K562 (cell line): ENCODE measurements at regions not wholly inside any gene's neighbourhood (a gene's known extent, or its start where the extent isn't known, plus 50 kb on each side); places are given as distances from the start of the nearest gene placed in this dataset.
A peak's percentile ranks its signal among the peaks of the same experiment; 100 is the strongest.
"Not testable (repeated sequence)": the region's sequence is repeated elsewhere in the genome, so short reads cannot be mapped to it uniquely, and the experiment has no call there.

Experiments
- ATAC-seq: fragments of 200-7000 bp; cut with Tn5 transposase; 3 replicates; pipeline ENCODE4 v1.9.1; 2020; ENCODE audit warnings: moderate library complexity
- BruUV-seq: library from RNA; stranded (reverse); fragments of 400-500 nt; replicated peaks from 2 replicates; lab custom pipeline; 2021; lab: Mats Ljungman, UMichigan
- CTCF ChIA-PET: fragments of 300-600 bp; formaldehyde crosslinking; extraction: SDS; loops from one replicate; lab custom pipeline; 2021; ENCODE audit warnings: low intra/inter-chr PET ratio; lab: Yijun Ruan, JAX
- POLR2A ChIA-PET: fragments of 300-600, 350-650 bp; sonication (Branson Sonifier 250); formaldehyde crosslinking; extraction: SDS; loops from one replicate; lab custom pipeline; 2021; ENCODE audit warnings: antibody characterized with exemption, inconsistent platforms; lab: Yijun Ruan, JAX
- DNase-seq, 4 experiments: peaks; one replicate each; pipeline versions ENCODE4 v3.0.0 to v3.0.0-alpha.2; 2011 to 2018; ENCODE audit warnings: low spot score in 3 of 4, mixed read lengths in 3 of 4; ENCODE audit errors: extremely low read depth in 1 of 4
- FAIRE-seq: peaks from 2 replicates; lab custom pipeline; 2011; peaks lifted over from hg19 to GRCh38; lab: Jason Lieb, UNC
- H2AFZ ChIP-seq: 2 replicates; pipeline ENCODE4 v1.6.0; 2011; ENCODE audit warnings: low read depth, low read length, control low read depth, inconsistent platforms
- H3K27ac ChIP-seq: fragments of 200-600 bp; 3 replicates; pipeline ENCODE4 v1.8.0; 2011; ENCODE audit warnings: low read depth, mild to moderate bottlenecking, control low read depth, inconsistent platforms, low read length, moderate library complexity, mixed read lengths; ENCODE audit errors: extremely low read depth
- H3K27me3 ChIP-seq, 2 experiments: fragments of 300-600 bp in 1 of 2; 2 replicates in 1 of 2; 3 replicates in 1 of 2; pipeline versions ENCODE4 v1.6.0 to v1.8.0; 2011; ENCODE audit warnings: inconsistent platforms in 2 of 2, low read length in 2 of 2, mild to moderate bottlenecking in 1 of 2, mixed read lengths in 1 of 2, moderate library complexity in 1 of 2; ENCODE audit not compliant: control insufficient read depth in 2 of 2, insufficient read depth in 2 of 2
- H3K36me3 ChIP-seq: fragments of 300-600 bp; 3 replicates; pipeline ENCODE4 v1.8.0; 2011; ENCODE audit warnings: mild to moderate bottlenecking, low read length, inconsistent platforms; ENCODE audit not compliant: control insufficient read depth, insufficient read depth
- H3K4me1 ChIP-seq, 2 experiments: fragments of 200-600 bp in 1 of 2; replicated peaks in 1 of 2; 2 replicates in 1 of 2; 3 replicates in 1 of 2; pipeline versions ENCODE4 v1.5.1 to v1.8.0; 2011; ENCODE audit warnings: inconsistent platforms in 2 of 2, low read length in 2 of 2, mild to moderate bottlenecking in 1 of 2, mixed read lengths in 1 of 2, moderate library complexity in 1 of 2; ENCODE audit not compliant: control insufficient read depth in 2 of 2, insufficient read depth in 2 of 2
- H3K4me2 ChIP-seq: 2 replicates; pipeline ENCODE4 v1.6.1; 2011; ENCODE audit warnings: low read length, control low read depth, inconsistent platforms, mixed read lengths; ENCODE audit not compliant: insufficient read depth
- H3K4me3 ChIP-seq: fragments of 200-600 bp; sonication (generic), shearing (Covaris generic); 2 replicates; pipeline ENCODE4 v1.5.1; 2016; ENCODE audit warnings: control low read depth, inconsistent platforms
- H3K79me2 ChIP-seq: fragments of 200-600 bp; 3 replicates; pipeline ENCODE4 v1.8.0; 2011; ENCODE audit warnings: low read length, inconsistent platforms; ENCODE audit not compliant: control insufficient read depth, insufficient read depth
- H3K9ac ChIP-seq, 2 experiments: 2 replicates each; pipeline versions ENCODE4 v1.6.0 to v1.6.1; 2011; ENCODE audit warnings: low read depth in 2 of 2, low read length in 2 of 2, control low read depth in 1 of 2, inconsistent platforms in 1 of 2, mild to moderate bottlenecking in 1 of 2, mixed read lengths in 1 of 2; ENCODE audit not compliant: insufficient read depth in 1 of 2
- H3K9me1 ChIP-seq: one replicate; pipeline ENCODE4 v1.6.0; 2011; ENCODE audit warnings: inconsistent platforms, mild to moderate bottlenecking, low read length, moderate library complexity; ENCODE audit not compliant: control insufficient read depth, insufficient read depth
- H3K9me3 ChIP-seq: replicated peaks from 2 replicates; pipeline ENCODE4 v1.5.1; 2011; ENCODE audit warnings: low read depth, low read length, inconsistent platforms; ENCODE audit not compliant: control insufficient read depth, insufficient read depth
- H4K20me1 ChIP-seq: replicated peaks from 2 replicates; pipeline ENCODE4 v1.6.1; 2011; ENCODE audit warnings: low read length, inconsistent platforms, mixed read lengths; ENCODE audit not compliant: control insufficient read depth, insufficient read depth
- CEBPB ChIP-seq: fragments of 450-650 bp; IDR thresholded peaks from 2 replicates; pipeline ENCODE4 v1.6.1; 2016; ENCODE audit warnings: missing genetic modification characterization, missing compliant biosample characterization
- WGBS: fragments of 100-300 bp; shearing (Covaris generic); methylation state at CpG from one replicate; pipeline ENCODE4 v1.1.6; 2016; ENCODE audit warnings: low coverage, mixed read lengths; ENCODE audit not compliant: insufficient coverage; ENCODE audit errors: missing lambda C conversion rate; 5-methylcytosine and 5-hydroxymethylcytosine counted together
- in situ Hi-C: fragments of 300-500 bp; cut with MboI; formaldehyde crosslinking; loops from 4 replicates; pipeline ENCODE4 v1.15.0; 2018; ENCODE audit warnings: inconsistent platforms, mixed read lengths
- intact Hi-C: fragments of 100-400 bp; cut with micrococcal nuclease; formaldehyde crosslinking; loops from 2 replicates; pipeline ENCODE4 v1.14.2; 2022

GRCh38 chr2:111496176-111496575 is 375.5 kb downstream of the BCL2L11 start:
- CTCF ChIA-PET, H3K9ac ChIP-seq, in situ Hi-C loops, H3K27me3 ChIP-seq, H3K4me3 ChIP-seq, H3K9me1 ChIP-seq, BruUV-seq, POLR2A ChIA-PET, H4K20me1 ChIP-seq, H2AFZ ChIP-seq, H3K4me1 ChIP-seq, intact Hi-C loops, H3K4me2 ChIP-seq, FAIRE-seq, H3K27ac ChIP-seq, H3K36me3 ChIP-seq, H3K9me3 ChIP-seq: not testable (repeated sequence)
- peaks cover 29% of the 10 kb centered on the region for H3K79me2 ChIP-seq
- peak in 1 of 4 experiments; percentile 50 for DNase-seq
- 0 out of 2 replicates have a peak, but pooled peaks have one; percentile 26 for TF ChIP-seq CEBPB (tag)
- WGBS = 60% methylated on average over 1 of the region's 2 CpGs
- ATAC-seq = peak; percentile 27

- H3K27ac ChIP-seq, FAIRE-seq, H2AFZ ChIP-seq, ATAC-seq, H3K9me3 ChIP-seq, H4K20me1 ChIP-seq, intact Hi-C loops, H3K9ac ChIP-seq, H3K27me3 ChIP-seq, H3K4me1 ChIP-seq, H3K4me2 ChIP-seq, BruUV-seq, H3K36me3 ChIP-seq, DNase-seq, H3K9me1 ChIP-seq, in situ Hi-C loops, POLR2A ChIA-PET, CTCF ChIA-PET, H3K4me3 ChIP-seq: not testable (repeated sequence)
- peaks cover 23% of the 10 kb centered on the region for H3K79me2 ChIP-seq
- 100% methylated on average over 3 of the region's 5 CpGs for WGBS
Observed at GRCh38 chr2:111496860-111497259, 376.1 kb downstream of the BCL2L11 start.

- peaks cover 20% of the 10 kb centered on the region for H3K79me2 ChIP-seq
- H3K4me3 ChIP-seq, H3K4me2 ChIP-seq, FAIRE-seq, H3K36me3 ChIP-seq, H4K20me1 ChIP-seq, in situ Hi-C loops, H3K9ac ChIP-seq, POLR2A ChIA-PET, CTCF ChIA-PET, H3K9me1 ChIP-seq, DNase-seq, H3K27me3 ChIP-seq, H3K9me3 ChIP-seq, H3K27ac ChIP-seq, H3K4me1 ChIP-seq, intact Hi-C loops, H2AFZ ChIP-seq, BruUV-seq, ATAC-seq: not testable (repeated sequence)
- WGBS = 100% methylated on average over 2 of the region's 2 CpGs
Observed at GRCh38 chr2:111497270-111497669, 376.6 kb downstream of the BCL2L11 start.

- H3K27ac ChIP-seq, H3K4me1 ChIP-seq, H3K4me2 ChIP-seq, DNase-seq, H3K4me3 ChIP-seq, H3K9me3 ChIP-seq, BruUV-seq, H3K9ac ChIP-seq, intact Hi-C loops, H3K79me2 ChIP-seq, POLR2A ChIA-PET, H4K20me1 ChIP-seq, H3K27me3 ChIP-seq, ATAC-seq, H3K36me3 ChIP-seq, H3K9me1 ChIP-seq, H2AFZ ChIP-seq, CTCF ChIA-PET, FAIRE-seq: not testable (repeated sequence)
- WGBS = no CpG with 5 or more reads among the region's 3 CpGs
- in situ Hi-C loops = loop anchor here (25.0 kb wide), 1 partner anchor 212 kb away; no protein-coding TSS in a partner anchor
Observed at GRCh38 chr2:111500536-111501062, 379.9 kb downstream of the BCL2L11 start.
